Prostate gland (tissue), 2 donors: ENCODE measurements at regions not wholly inside any gene's neighbourhood (a gene's known extent, or its start where the extent isn't known, plus 50 kb on each side); places are given as distances from the start of the nearest gene placed in this dataset.

Source experiments
- POLR2A ChIP-seq: fragments of 450-650 bp; IDR thresholded peaks from one replicate; pipeline ENCODE4 v1.6.1; 2016; ENCODE audit warnings: antibody characterized with exemption, mild to moderate bottlenecking
- POLR2AphosphoS5 ChIP-seq: sonication (generic); formaldehyde crosslinking; IDR thresholded peaks from one replicate; pipeline ENCODE4 v1.6.1; 2017; ENCODE audit warnings: antibody characterized with exemption
- TF ChIP-seq, protein P1 (sequence below), 4 experiments: fragments of 200-600 bp in 2 of 4; fragments of 450-650 bp in 2 of 4; sonication (generic) in 2 of 4; IDR thresholded peaks; 1 replicate in 3 of 4; 2 replicates in 1 of 4; pipeline ENCODE4 v1.5.1; 2016 to 2019; ENCODE audit warnings: antibody characterized with exemption in 4 of 4, mild to moderate bottlenecking in 2 of 4, moderate library complexity in 2 of 4

DNA sequence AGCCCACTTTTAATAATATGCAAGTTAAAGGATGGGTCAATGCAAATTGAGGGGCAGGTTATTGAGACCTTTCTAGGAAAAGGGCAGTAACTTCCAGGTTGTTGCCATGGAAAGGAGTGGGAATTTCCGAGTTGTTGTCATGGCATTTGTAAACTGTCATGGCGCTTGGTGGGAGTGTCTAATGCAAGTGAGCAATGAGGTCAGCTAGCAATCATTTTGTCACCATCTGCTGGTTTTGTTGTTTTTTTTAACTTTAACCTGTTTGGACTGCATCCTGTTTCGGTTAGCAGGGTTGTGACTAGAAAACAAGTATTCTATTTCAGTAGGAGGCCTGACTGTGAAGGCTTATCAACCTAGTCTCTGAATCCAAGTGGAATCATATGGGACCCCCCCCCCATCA is 85.8 kb upstream of the TSPAN11 start:
- TF ChIP-seq, protein P1, sequence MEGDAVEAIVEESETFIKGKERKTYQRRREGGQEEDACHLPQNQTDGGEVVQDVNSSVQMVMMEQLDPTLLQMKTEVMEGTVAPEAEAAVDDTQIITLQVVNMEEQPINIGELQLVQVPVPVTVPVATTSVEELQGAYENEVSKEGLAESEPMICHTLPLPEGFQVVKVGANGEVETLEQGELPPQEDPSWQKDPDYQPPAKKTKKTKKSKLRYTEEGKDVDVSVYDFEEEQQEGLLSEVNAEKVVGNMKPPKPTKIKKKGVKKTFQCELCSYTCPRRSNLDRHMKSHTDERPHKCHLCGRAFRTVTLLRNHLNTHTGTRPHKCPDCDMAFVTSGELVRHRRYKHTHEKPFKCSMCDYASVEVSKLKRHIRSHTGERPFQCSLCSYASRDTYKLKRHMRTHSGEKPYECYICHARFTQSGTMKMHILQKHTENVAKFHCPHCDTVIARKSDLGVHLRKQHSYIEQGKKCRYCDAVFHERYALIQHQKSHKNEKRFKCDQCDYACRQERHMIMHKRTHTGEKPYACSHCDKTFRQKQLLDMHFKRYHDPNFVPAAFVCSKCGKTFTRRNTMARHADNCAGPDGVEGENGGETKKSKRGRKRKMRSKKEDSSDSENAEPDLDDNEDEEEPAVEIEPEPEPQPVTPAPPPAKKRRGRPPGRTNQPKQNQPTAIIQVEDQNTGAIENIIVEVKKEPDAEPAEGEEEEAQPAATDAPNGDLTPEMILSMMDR (IDR thresholded peaks at IDR 0.05): no peak
- TF ChIP-seq POLR2A: no peak
- no peak for TF ChIP-seq POLR2AphosphoS5
